Astrocyte of the cerebellum (primary cell): ENCODE measurements at regions not wholly inside any gene's neighbourhood (a gene's known extent, or its start where the extent isn't known, plus 50 kb on each side); places are given as distances from the start of the nearest gene placed in this dataset.
"Not testable (repeated sequence)": the region's sequence is repeated elsewhere in the genome, so short reads cannot be mapped to it uniquely, and the experiment has no call there.

Experiments
- DNase-seq: peaks from one replicate; pipeline ENCODE4 v3.0.0-alpha.2; 2011; ENCODE audit warnings: low read depth
- H3K4me3 ChIP-seq: 2 replicates; pipeline ENCODE4 v1.5.1; 2011; ENCODE audit warnings: mild to moderate bottlenecking, low read depth, low read length, moderate library complexity
- in situ Hi-C: cut with HindIII; loops from 2 replicates; pipeline ENCODE4 v1.10.0; 2017; ENCODE audit warnings: low sequenced_read_pairs
- TF ChIP-seq, protein P1 (sequence below): IDR thresholded peaks from 2 replicates; pipeline ENCODE4 v1.5.1; 2012; ENCODE audit warnings: low read length, low read depth, moderate library complexity, mild to moderate bottlenecking; ENCODE audit errors: missing control alignments

DNA sequence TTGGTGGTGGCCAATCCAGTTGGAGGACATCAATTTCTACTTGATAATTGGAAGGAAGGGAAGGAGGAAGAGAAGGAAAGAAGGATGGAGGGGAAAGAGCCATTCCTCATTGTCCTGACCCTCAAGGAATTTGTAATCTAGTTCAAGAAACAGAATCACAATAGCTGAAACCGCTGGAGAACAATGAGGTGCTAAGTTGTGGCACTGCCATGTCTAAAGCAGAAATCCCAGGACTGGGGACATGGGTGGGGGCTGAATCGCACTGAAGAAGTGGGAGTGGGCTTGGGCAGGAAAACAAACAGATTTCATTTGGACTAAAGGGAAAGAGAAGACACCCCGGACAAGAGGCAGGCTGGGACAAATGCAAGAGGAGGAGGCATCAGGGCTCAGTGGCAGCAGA lies 183.6 kb downstream of the UACA start:
- TF ChIP-seq, protein P1, sequence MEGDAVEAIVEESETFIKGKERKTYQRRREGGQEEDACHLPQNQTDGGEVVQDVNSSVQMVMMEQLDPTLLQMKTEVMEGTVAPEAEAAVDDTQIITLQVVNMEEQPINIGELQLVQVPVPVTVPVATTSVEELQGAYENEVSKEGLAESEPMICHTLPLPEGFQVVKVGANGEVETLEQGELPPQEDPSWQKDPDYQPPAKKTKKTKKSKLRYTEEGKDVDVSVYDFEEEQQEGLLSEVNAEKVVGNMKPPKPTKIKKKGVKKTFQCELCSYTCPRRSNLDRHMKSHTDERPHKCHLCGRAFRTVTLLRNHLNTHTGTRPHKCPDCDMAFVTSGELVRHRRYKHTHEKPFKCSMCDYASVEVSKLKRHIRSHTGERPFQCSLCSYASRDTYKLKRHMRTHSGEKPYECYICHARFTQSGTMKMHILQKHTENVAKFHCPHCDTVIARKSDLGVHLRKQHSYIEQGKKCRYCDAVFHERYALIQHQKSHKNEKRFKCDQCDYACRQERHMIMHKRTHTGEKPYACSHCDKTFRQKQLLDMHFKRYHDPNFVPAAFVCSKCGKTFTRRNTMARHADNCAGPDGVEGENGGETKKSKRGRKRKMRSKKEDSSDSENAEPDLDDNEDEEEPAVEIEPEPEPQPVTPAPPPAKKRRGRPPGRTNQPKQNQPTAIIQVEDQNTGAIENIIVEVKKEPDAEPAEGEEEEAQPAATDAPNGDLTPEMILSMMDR, result no peak
- in situ Hi-C loops, result loop anchor here (5.0 kb wide), 2 partner anchors 48 to 52 kb away; no protein-coding TSS in a partner anchor
- DNase-seq, result no peak
- no peak overlapping the region for H3K4me3 ChIP-seq

DNA sequence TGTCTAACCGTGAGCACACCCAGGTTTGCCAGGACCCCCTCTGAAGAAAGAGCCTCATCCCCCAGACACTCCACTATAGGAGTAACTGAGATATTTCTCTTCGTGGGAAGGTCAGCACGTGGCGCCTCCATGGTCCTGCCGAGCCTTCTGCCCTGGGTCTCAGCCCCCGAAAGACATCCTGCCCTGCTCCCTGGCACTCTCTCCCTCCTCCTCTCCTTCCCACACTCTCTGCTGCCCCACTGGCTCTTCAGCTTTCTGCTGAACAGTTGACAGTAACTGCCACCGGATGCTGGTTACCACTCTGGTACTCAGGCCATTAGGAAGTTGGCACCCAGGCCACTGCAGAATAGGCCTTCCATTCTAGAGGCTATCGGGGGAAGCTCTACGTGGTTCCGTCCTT lies 185.2 kb downstream of the UACA start:
- no peak for DNase-seq
- in situ Hi-C loops, result no loop called here
- TF ChIP-seq, protein P1, result no peak
- H3K4me3 ChIP-seq, result no peak overlapping the region

- DNase-seq, result no peak
- no peak overlapping the region for H3K4me3 ChIP-seq
- TF ChIP-seq, protein P1, result no peak
- in situ Hi-C loops, result no loop called here
Measured at GRCh38 chr15:70576696-70577095, 186.7 kb downstream of the UACA start.

DNA sequence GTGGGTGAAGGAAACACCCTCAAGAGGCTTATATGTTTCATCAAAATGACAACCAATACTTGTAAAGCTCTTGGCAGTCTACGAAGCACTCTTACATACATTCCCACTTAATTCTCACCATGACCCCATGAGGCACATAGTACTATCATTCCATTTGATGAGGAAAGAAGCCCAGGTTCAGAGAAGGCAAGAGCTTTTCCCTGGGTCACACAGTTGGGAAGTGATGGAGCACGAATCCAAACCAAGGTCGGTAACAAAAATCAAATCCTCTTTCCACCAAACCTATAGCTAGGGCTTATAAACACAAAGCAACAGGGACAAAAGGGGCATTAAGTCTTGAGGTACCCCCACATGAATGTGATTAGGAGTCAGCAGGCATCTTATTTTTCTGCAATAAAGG lies 187.1 kb downstream of the UACA start:
- DNase-seq, result no peak
- TF ChIP-seq, protein P1, result no peak
- H3K4me3 ChIP-seq, result no peak overlapping the region
- in situ Hi-C loops, result no loop called here

DNA sequence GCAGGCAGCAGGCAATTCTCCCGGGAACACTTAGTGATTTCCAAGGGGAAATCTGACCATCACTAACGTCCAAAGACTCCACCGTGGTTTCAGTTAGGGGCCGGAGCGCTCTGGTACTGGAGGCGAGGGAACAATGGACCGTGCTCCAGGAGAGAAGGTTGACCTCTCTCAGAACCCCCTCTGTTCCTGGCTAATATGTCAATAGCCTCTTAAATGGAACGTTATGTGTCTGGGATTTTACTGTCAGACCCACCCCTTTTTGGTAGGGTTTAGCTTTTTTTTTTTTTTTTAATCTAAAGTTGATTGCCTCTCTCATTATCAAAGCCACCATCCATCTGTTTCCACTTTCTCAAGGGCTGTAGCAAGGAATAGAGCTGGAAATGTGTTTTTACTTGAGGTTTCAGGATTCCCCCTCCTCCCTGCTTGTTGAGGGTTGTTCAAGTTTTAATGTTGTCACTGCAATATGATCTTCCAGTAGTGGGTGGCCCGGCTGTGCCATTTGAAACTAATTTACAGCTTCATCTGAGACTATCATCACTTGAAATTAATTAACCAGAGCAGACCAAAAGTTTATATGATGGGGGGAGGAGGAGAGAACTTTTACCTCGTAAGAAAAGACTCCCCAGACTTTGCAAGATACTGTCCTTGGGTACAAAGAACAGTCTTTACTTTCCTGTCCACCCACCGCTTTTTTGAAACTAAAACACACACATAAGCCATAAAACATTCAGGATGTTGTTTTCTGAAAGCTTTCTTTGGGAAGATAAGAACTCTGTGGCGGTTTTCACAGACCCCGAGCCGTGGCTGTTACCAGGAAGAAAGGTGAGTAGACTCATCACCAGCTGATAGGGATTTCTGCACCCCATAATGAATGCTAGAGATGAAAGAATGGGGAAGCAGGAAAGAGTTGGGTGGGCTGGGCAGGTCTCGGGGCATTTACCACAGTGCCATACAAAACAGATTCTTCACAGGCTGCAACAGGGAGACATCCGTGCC lies 187.8 kb downstream of the UACA start:
- TF ChIP-seq, protein P1, result no peak
- no peak overlapping the region for H3K4me3 ChIP-seq
- in situ Hi-C loops, result no loop called here
- DNase-seq, result no peak

- H3K4me3 ChIP-seq, in situ Hi-C loops, DNase-seq: not testable (repeated sequence)
Measured at GRCh38 chr15:70574325-70574724, 189.0 kb downstream of the UACA start.
